HCT116 (cell line): ENCODE measurements at regions not wholly inside any gene's neighbourhood (a gene's known extent, or its start where the extent isn't known, plus 50 kb on each side); places are given as distances from the start of the nearest gene placed in this dataset.

ENCODE experiments used
- ATAC-seq: fragments of 200-7000 bp; cut with Tn5 transposase; 2 replicates; pipeline ENCODE4 v1.9.1; 2020; ENCODE audit warnings: mild to moderate bottlenecking, moderate library complexity
- BruUV-seq: library from RNA; stranded (reverse); fragments of 400-500 nt; replicated peaks from 2 replicates; lab custom pipeline; 2021; lab: Mats Ljungman, UMichigan
- CTCF ChIA-PET: fragments of 300-600 bp; sonication (Branson Sonifier 250); formaldehyde crosslinking; loops from one replicate; lab custom pipeline; 2021; ENCODE audit warnings: antibody characterized with exemption; lab: Charles Lee
- POLR2A ChIA-PET: fragments of 300-600, 350-600 bp; sonication (Branson Sonifier 250); formaldehyde crosslinking; loops from one replicate; lab custom pipeline; 2021; ENCODE audit warnings: antibody characterized with exemption; lab: Charles Lee
- RAD21 ChIA-PET, 2 experiments: fragments of 300-600 bp; sonication (Branson Sonifier 250); formaldehyde crosslinking; loops; one replicate each; lab custom pipeline; 2023; ENCODE audit warnings: low total read pairs in 2 of 2; ENCODE audit not compliant: uncharacterized antibody in 2 of 2, unreplicated experiment in 2 of 2, low non-redundant PET in 1 of 2; lab: Charles Lee
- DNase-seq: peaks from one replicate; pipeline ENCODE4 v3.0.0-alpha.2; 2010; ENCODE audit warnings: low read depth, low spot score
- H2AFZ ChIP-seq: fragments of 200-600 bp; shearing (Covaris generic), sonication (generic); 2 replicates; pipeline ENCODE4 v1.6.1; 2017; ENCODE audit warnings: low read depth, mixed run types, mixed read lengths, antibody characterized with exemption, low read length; ENCODE audit not compliant: poor library complexity, severe bottlenecking
- H3K27ac ChIP-seq: 2 replicates; pipeline ENCODE4 v1.5.1; 2012; ENCODE audit warnings: low read depth, low read length
- H3K27me3 ChIP-seq: fragments of 200-600 bp; sonication (generic); 2 replicates; pipeline ENCODE4 v1.6.1; 2016; ENCODE audit warnings: mixed run types, low read length, mixed read lengths; ENCODE audit not compliant: insufficient read depth
- H3K36me3 ChIP-seq, 2 experiments: fragments of 200-500 bp in 1 of 2; fragments of 200-600 bp in 1 of 2; sonication (Bioruptor generic) in 1 of 2; sonication (generic) in 1 of 2; 2 replicates each; pipeline versions ENCODE4 v1.5.1 to v1.6.1; 2014 to 2016; ENCODE audit warnings: low read length in 2 of 2, inconsistent platforms in 1 of 2, mixed read lengths in 1 of 2, mixed run types in 1 of 2; ENCODE audit not compliant: insufficient read depth in 2 of 2, control insufficient read depth in 1 of 2
- H3K4me1 ChIP-seq, 2 experiments: fragments of 200-600 bp in 1 of 2; sonication (generic) in 1 of 2; 2 replicates each; pipeline versions ENCODE4 v1.5.1 to v1.6.1; 2012 to 2017; ENCODE audit warnings: low read length in 2 of 2, inconsistent platforms in 1 of 2, mild to moderate bottlenecking in 1 of 2, mixed read lengths in 1 of 2, mixed run types in 1 of 2, moderate library complexity in 1 of 2; ENCODE audit not compliant: insufficient read depth in 2 of 2, control insufficient read depth in 1 of 2
- H3K4me2 ChIP-seq: fragments of 200-600 bp; sonication (generic); 2 replicates; pipeline ENCODE4 v1.6.1; 2017; ENCODE audit warnings: mixed run types, low read length, mixed read lengths
- H3K4me3 ChIP-seq, 2 experiments: fragments of 200-600 bp in 1 of 2; sonication (generic) in 1 of 2; replicated peaks in 1 of 2; 2 replicates each; pipeline ENCODE4 v1.5.1; 2011 to 2016; ENCODE audit warnings: low read length in 2 of 2, control low read depth in 1 of 2, low read depth in 1 of 2, mild to moderate bottlenecking in 1 of 2, mixed read lengths in 1 of 2, mixed run types in 1 of 2
- H3K79me2 ChIP-seq: fragments of 200-600 bp; sonication (generic); 2 replicates; pipeline ENCODE4 v1.6.1; 2017; ENCODE audit warnings: mild to moderate bottlenecking, mixed run types, low read length, moderate library complexity, mixed read lengths; ENCODE audit not compliant: insufficient read depth
- H3K9ac ChIP-seq: fragments of 200-600 bp; sonication (generic); 2 replicates; pipeline ENCODE4 v1.6.1; 2016; ENCODE audit warnings: low read length, mixed read lengths
- H3K9me2 ChIP-seq: fragments of 200-600 bp; sonication (generic), shearing (Covaris generic); 2 replicates; pipeline ENCODE4 v1.6.1; 2017; ENCODE audit warnings: mixed run types, mild to moderate bottlenecking, moderate library complexity; ENCODE audit not compliant: insufficient read depth
- H3K9me3 ChIP-seq, 2 experiments: fragments of 200-500 bp in 1 of 2; fragments of 200-600 bp in 1 of 2; sonication (Bioruptor generic) in 1 of 2; sonication (generic) in 1 of 2; 2 replicates each; pipeline ENCODE4 v1.6.1; 2014 to 2017; ENCODE audit warnings: low read length in 2 of 2, mixed read lengths in 2 of 2, inconsistent platforms in 1 of 2, low read depth in 1 of 2, mild to moderate bottlenecking in 1 of 2, mixed run types in 1 of 2, moderate library complexity in 1 of 2; ENCODE audit not compliant: control insufficient read depth in 1 of 2, insufficient read depth in 1 of 2
- H4K20me1 ChIP-seq: fragments of 200-600 bp; sonication (generic), shearing (Covaris generic); 2 replicates; pipeline ENCODE4 v1.6.1; 2017; ENCODE audit warnings: mixed run types, mild to moderate bottlenecking, moderate library complexity; ENCODE audit not compliant: insufficient read depth
- EZH2 ChIP-seq: fragments of 200-600 bp; sonication (generic); IDR thresholded peaks from 2 replicates; pipeline ENCODE4 v1.6.1; 2017; ENCODE audit warnings: antibody characterized with exemption, mixed run types
- FOSL1 ChIP-seq: IDR thresholded peaks from 2 replicates; pipeline ENCODE4 v1.6.1; 2012; ENCODE audit warnings: low read depth
- JUND ChIP-seq: IDR thresholded peaks from 2 replicates; pipeline ENCODE4 v1.6.1; 2012
- RAD21 ChIP-seq: IDR thresholded peaks from 2 replicates; pipeline ENCODE4 v1.6.1; 2012; ENCODE audit warnings: low read depth, mild to moderate bottlenecking
- REST ChIP-seq: IDR thresholded peaks from 2 replicates; pipeline ENCODE4 v1.6.1; 2012; ENCODE audit warnings: low read depth
- SP1 ChIP-seq: IDR thresholded peaks from 2 replicates; pipeline ENCODE4 v1.6.1; 2012; ENCODE audit warnings: low read depth
- YY1 ChIP-seq: IDR thresholded peaks from 2 replicates; pipeline ENCODE4 v1.6.1; 2011; ENCODE audit warnings: low read length, low read depth, moderate library complexity, mild to moderate bottlenecking; ENCODE audit not compliant: insufficient replicate concordance; ENCODE audit errors: extremely low read depth
- ZFX ChIP-seq: fragments of 450-650 bp; IDR thresholded peaks from 2 replicates; pipeline ENCODE4 v1.6.1; 2017
- ZNF274 ChIP-seq: fragments of 200-500 bp; sonication (Bioruptor generic); IDR thresholded peaks from 2 replicates; pipeline ENCODE4 v1.6.1; 2014; ENCODE audit warnings: mild to moderate bottlenecking, low read depth, low read length, inconsistent platforms
- intact Hi-C: fragments of 100-400 bp; cut with micrococcal nuclease; formaldehyde crosslinking; loops from 2 replicates; pipeline ENCODE4 v1.10.0; 2022

- no peak overlapping the region for H3K4me2 ChIP-seq
- intact Hi-C loops = no loop called here
- H3K9me2 ChIP-seq = no peaks in the 10 kb centered on the region
- no peaks in the 10 kb centered on the region for H3K36me3 ChIP-seq
- no peaks in the 10 kb centered on the region for H3K79me2 ChIP-seq
- no TSS peak for BruUV-seq
- ChIA-PET RAD21 (no interaction called here), CTCF (no interaction called here), POLR2A (no interaction called here)
- peaks cover 0 to 11% of the 10 kb centered on the region in 2 experiments; a peak in 2 of 4 replicates for H3K4me1 ChIP-seq
- no peaks in the 10 kb centered on the region for H3K9me3 ChIP-seq
- H3K27me3 ChIP-seq = no peaks in the 10 kb centered on the region
- ATAC-seq (no peak), DNase-seq (no peak)
- no peaks in the 10 kb centered on the region for H4K20me1 ChIP-seq
- no peak overlapping the region for H3K27ac ChIP-seq
- H3K4me3 ChIP-seq = no peak overlapping the region
- no peak overlapping the region for H2AFZ ChIP-seq
- H3K9ac ChIP-seq = no peak overlapping the region
- TF ChIP-seq ZNF274 (no peak), JUND (no peak), ZFX (no peak), REST (no peak), RAD21 (no peak), SP1 (no peak), FOSL1 (no peak), YY1 (no peak), EZH2 (no peak)
These were observed 220.0 kb upstream of the KCND2 start for GRCh38 chr7:120052884-120053382.
